H9 (cell line): ENCODE measurements at regions not wholly inside any gene's neighbourhood (a gene's known extent, or its start where the extent isn't known, plus 50 kb on each side); places are given as distances from the start of the nearest gene placed in this dataset.

ENCODE experiments used
- DNase-seq: peaks from one replicate; pipeline ENCODE4 v3.0.0-alpha.2; 2017
- H2AFZ ChIP-seq: one replicate; pipeline ENCODE4 v1.6.1; 2013; ENCODE audit warnings: mild to moderate bottlenecking, low read length, control low read depth, moderate library complexity
- H2AK5ac ChIP-seq: 2 replicates; pipeline ENCODE4 v1.6.1; 2013; ENCODE audit warnings: low read length, control low read depth, mixed read lengths; ENCODE audit not compliant: insufficient read length
- H2BK120ac ChIP-seq: one replicate; pipeline ENCODE4 v1.6.1; 2013; ENCODE audit warnings: low read depth, mild to moderate bottlenecking, low read length, control low read depth, inconsistent platforms; ENCODE audit not compliant: poor library complexity, severe bottlenecking
- H2BK12ac ChIP-seq: 2 replicates; pipeline ENCODE4 v1.6.1; 2013; ENCODE audit warnings: low read length, control low read depth, mixed read lengths, low read depth; ENCODE audit not compliant: insufficient read length
- H2BK15ac ChIP-seq: 2 replicates; pipeline ENCODE4 v1.6.1; 2013; ENCODE audit warnings: low read depth, low read length, control low read depth
- H2BK20ac ChIP-seq: one replicate; pipeline ENCODE4 v1.6.1; 2013; ENCODE audit warnings: low read depth, mild to moderate bottlenecking, low read length, control low read depth, inconsistent platforms; ENCODE audit not compliant: poor library complexity, severe bottlenecking
- H2BK5ac ChIP-seq: 2 replicates; pipeline ENCODE4 v1.6.1; 2013; ENCODE audit warnings: low read length, control low read depth, mixed read lengths; ENCODE audit not compliant: insufficient read length
- H3K14ac ChIP-seq: 2 replicates; pipeline ENCODE4 v1.6.1; 2013; ENCODE audit warnings: low read length, control low read depth; ENCODE audit not compliant: insufficient read depth
- H3K18ac ChIP-seq: 2 replicates; pipeline ENCODE4 v1.6.1; 2013; ENCODE audit warnings: low read depth, mild to moderate bottlenecking, mixed read lengths, low read length, control low read depth; ENCODE audit not compliant: insufficient read length
- H3K23ac ChIP-seq: 2 replicates; pipeline ENCODE4 v1.6.1; 2013; ENCODE audit warnings: low read length, control low read depth, mixed read lengths, low read depth; ENCODE audit not compliant: insufficient read length
- H3K23me2 ChIP-seq: 2 replicates; pipeline ENCODE4 v1.6.1; 2013; ENCODE audit warnings: low read depth, mild to moderate bottlenecking, mixed read lengths, low read length, control low read depth; ENCODE audit not compliant: insufficient read length, poor library complexity, severe bottlenecking
- H3K27ac ChIP-seq: 2 replicates; pipeline ENCODE4 v1.5.1; 2013; ENCODE audit warnings: low read length, control low read depth, mixed read lengths, low read depth; ENCODE audit not compliant: insufficient read length
- H3K27me3 ChIP-seq: 2 replicates; pipeline ENCODE4 v1.6.1; 2013; ENCODE audit warnings: low read length, control low read depth, inconsistent platforms; ENCODE audit not compliant: insufficient read depth
- H3K4ac ChIP-seq: 2 replicates; pipeline ENCODE4 v1.6.1; 2013; ENCODE audit warnings: low read depth, mild to moderate bottlenecking, control low read depth, inconsistent platforms, low read length, moderate library complexity
- H3K4me1 ChIP-seq: 2 replicates; pipeline ENCODE4 v1.6.1; 2013; ENCODE audit warnings: low read length, control low read depth, inconsistent platforms; ENCODE audit not compliant: insufficient read depth
- H3K4me2 ChIP-seq: 2 replicates; pipeline ENCODE4 v1.6.1; 2013; ENCODE audit warnings: low read length, control low read depth, mixed read lengths; ENCODE audit not compliant: insufficient read length, insufficient read depth
- H3K56ac ChIP-seq: 2 replicates; pipeline ENCODE4 v1.6.1; 2013; ENCODE audit warnings: low read depth, mild to moderate bottlenecking, mixed read lengths, low read length, control low read depth; ENCODE audit not compliant: insufficient read length
- H3K79me1 ChIP-seq: 2 replicates; pipeline ENCODE4 v1.6.1; 2013; ENCODE audit warnings: low read depth, mild to moderate bottlenecking, moderate library complexity, low read length, control low read depth, inconsistent platforms; ENCODE audit not compliant: insufficient read depth, poor library complexity, severe bottlenecking
- H3K79me2 ChIP-seq: 2 replicates; pipeline ENCODE4 v1.6.1; 2013; ENCODE audit warnings: low read length, control low read depth, inconsistent platforms; ENCODE audit not compliant: insufficient read depth
- H3K9ac ChIP-seq: 2 replicates; pipeline ENCODE4 v1.6.1; 2013; ENCODE audit warnings: low read length, control low read depth, mixed read lengths; ENCODE audit not compliant: insufficient read length; ENCODE audit errors: extremely low read depth
- H3K9me3 ChIP-seq: one replicate; pipeline ENCODE4 v1.6.1; 2013; ENCODE audit warnings: low read depth, low read length, inconsistent platforms; ENCODE audit not compliant: control insufficient read depth
- H3T11ph ChIP-seq: one replicate; pipeline ENCODE4 v1.6.1; 2013; ENCODE audit warnings: mild to moderate bottlenecking, low read length, control low read depth, inconsistent platforms
- H4K20me1 ChIP-seq: one replicate; pipeline ENCODE4 v1.6.1; 2013; ENCODE audit not compliant: control insufficient read depth, insufficient read length, insufficient read depth
- H4K5ac ChIP-seq: 2 replicates; pipeline ENCODE4 v1.6.1; 2013; ENCODE audit warnings: low read depth, mild to moderate bottlenecking, mixed read lengths, low read length, control low read depth; ENCODE audit not compliant: insufficient read length
- H4K8ac ChIP-seq: replicated peaks from 2 replicates; pipeline ENCODE4 v1.6.1; 2013; ENCODE audit warnings: low read length, control low read depth, mixed read lengths, low read depth; ENCODE audit not compliant: insufficient read length
- H4K91ac ChIP-seq: 2 replicates; pipeline ENCODE4 v1.6.1; 2013; ENCODE audit warnings: low read depth, mild to moderate bottlenecking, moderate library complexity, mixed read lengths, low read length, control low read depth; ENCODE audit not compliant: insufficient read length
- H3K27ac Mint-ChIP-seq, 3 experiments: 2 replicates in 2 of 3; 3 replicates in 1 of 3; pipeline ENCODE4 v1.8.0; 2020 to 2021; ENCODE audit warnings: mixed read lengths in 3 of 3, mild to moderate bottlenecking in 1 of 3, moderate library complexity in 1 of 3
- H3K27me3 Mint-ChIP-seq: 2 replicates; pipeline ENCODE4 v1.8.0; 2021; ENCODE audit warnings: low read depth, mild to moderate bottlenecking, moderate library complexity, mixed read lengths
- H3K36me3 Mint-ChIP-seq, 3 experiments: 2 replicates in 2 of 3; 3 replicates in 1 of 3; pipeline ENCODE4 v1.8.0; 2020 to 2021; ENCODE audit warnings: low read depth in 3 of 3, mixed read lengths in 3 of 3; ENCODE audit not compliant: insufficient read depth in 1 of 3
- H3K4me1 Mint-ChIP-seq, 2 experiments: 2 replicates each; pipeline ENCODE4 v1.8.0; 2020; ENCODE audit warnings: mixed read lengths in 2 of 2
- H3K4me3 Mint-ChIP-seq, 2 experiments: 2 replicates in 1 of 2; 3 replicates in 1 of 2; pipeline ENCODE4 v1.8.0; 2020 to 2021; ENCODE audit warnings: mild to moderate bottlenecking in 2 of 2, mixed read lengths in 2 of 2, moderate library complexity in 1 of 2
- H3K9me3 Mint-ChIP-seq, 2 experiments: 2 replicates in 1 of 2; 3 replicates in 1 of 2; pipeline ENCODE4 v1.8.0; 2020; ENCODE audit warnings: mild to moderate bottlenecking in 2 of 2, mixed read lengths in 2 of 2, moderate library complexity in 1 of 2
- CTCF ChIP-seq: fragments of 200-600 bp; sonication (generic); conservative IDR thresholded peaks from 3 replicates; pipeline ENCODE4 v1.8.0; 2021; ENCODE audit warnings: antibody characterized with exemption, mild to moderate bottlenecking
- WGBS: extraction: QIAGEN DNeasy Blood & Tissue Kit; methylation state at CpG from one replicate; pipeline ENCODE4 v1.1.7; 2013; ENCODE audit warnings: missing lambda C conversion rate, low lambda C conversion rate, mixed read lengths; ENCODE audit not compliant: insufficient read length; ENCODE audit errors: extremely low coverage; 5-methylcytosine and 5-hydroxymethylcytosine counted together

DNA sequence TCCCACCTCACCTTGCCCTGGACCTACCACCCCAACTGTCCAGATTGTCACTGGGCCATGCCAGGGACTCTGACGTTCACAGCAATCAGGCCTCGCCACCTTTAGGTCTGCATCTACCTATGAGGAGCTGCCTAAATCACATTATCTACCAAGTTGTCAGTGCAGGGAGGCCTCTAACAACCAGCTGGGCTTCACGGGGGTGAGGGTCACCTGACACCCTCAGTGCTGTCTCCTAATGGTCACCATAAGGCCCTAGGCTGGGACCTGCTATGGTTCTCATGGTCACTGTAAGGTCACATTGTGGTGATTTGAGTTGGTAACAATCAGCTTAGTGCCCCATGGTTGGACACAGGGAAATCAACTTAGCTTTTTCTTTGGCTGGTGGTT is 119.2 kb upstream of the CXCL14 start:
- peak; percentile 10 for DNase-seq
- no peak for TF ChIP-seq CTCF
- Mint-ChIP-seq H3K4me3 (no peak overlapping the region), H3K27me3 (no peaks in the 10 kb centered on the region), H3K36me3 (no peaks in the 10 kb centered on the region), H3K27ac (no peak overlapping the region), H3K9me3 (no peaks in the 10 kb centered on the region), H3K4me1 (peaks cover 0 to 4% of the 10 kb centered on the region in 2 experiments; a peak in 1 of 4 replicates)
- Histone ChIP-seq H2AFZ (no peak overlapping the region), H3K27ac (no peak overlapping the region), H4K5ac (no peak overlapping the region), H2BK5ac (no peak overlapping the region), H3K4ac (no peak overlapping the region), H3T11ph (no peak overlapping the region), H3K56ac (no peak overlapping the region), H3K27me3 (no peaks in the 10 kb centered on the region), H3K4me2 (no peak overlapping the region), H3K4me1 (no peaks in the 10 kb centered on the region), H3K18ac (no peak overlapping the region), H2BK15ac (no peak overlapping the region), H4K20me1 (no peaks in the 10 kb centered on the region), H3K23me2 (no peaks in the 10 kb centered on the region), H3K23ac (no peak overlapping the region), H2BK120ac (no peak overlapping the region), H3K9me3 (no peaks in the 10 kb centered on the region), H4K91ac (no peak overlapping the region), H3K9ac (no peak overlapping the region), H2AK5ac (no peak overlapping the region), H2BK20ac (no peak overlapping the region), H2BK12ac (no peak overlapping the region), H3K79me2 (no peaks in the 10 kb centered on the region), H3K79me1 (no peaks in the 10 kb centered on the region), H4K8ac (no peak overlapping the region), H3K14ac (no peak overlapping the region)
- WGBS: no CpG with 5 or more reads among the region's 3 CpGs
